HG03135 (cell line): ENCODE measurements at regions not wholly inside any gene's neighbourhood (a gene's known extent, or its start where the extent isn't known, plus 50 kb on each side); places are given as distances from the start of the nearest gene placed in this dataset.

ENCODE experiments used
- ATAC-seq: cut with Tn5 transposase; IDR thresholded peaks from one replicate; pipeline ENCODE4 v1.9.1; 2021; ENCODE audit warnings: mild to moderate bottlenecking, moderate library complexity; ENCODE audit not compliant: unreplicated experiment

DNA sequence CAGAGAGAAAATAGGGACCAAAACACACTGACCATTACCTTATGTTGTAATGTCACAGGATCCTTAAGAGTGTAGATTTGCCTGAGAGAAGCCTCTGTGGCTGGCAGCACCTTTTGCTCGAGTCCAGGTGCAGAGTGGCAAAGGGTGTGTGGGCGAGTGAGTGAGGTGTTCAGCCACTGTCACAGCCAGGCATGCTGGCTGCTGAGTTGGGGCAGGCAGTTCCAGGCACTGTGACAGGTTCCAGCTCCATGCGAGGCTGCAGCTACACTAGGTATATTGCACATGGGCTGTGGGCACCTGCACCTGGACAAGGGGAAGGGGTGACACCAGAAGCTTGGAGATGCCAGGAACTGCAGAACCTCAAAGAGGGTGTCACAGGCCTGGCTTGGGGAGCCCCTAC, 1370.4 kb upstream of the PRMT6 start:
- no peak for ATAC-seq

DNA sequence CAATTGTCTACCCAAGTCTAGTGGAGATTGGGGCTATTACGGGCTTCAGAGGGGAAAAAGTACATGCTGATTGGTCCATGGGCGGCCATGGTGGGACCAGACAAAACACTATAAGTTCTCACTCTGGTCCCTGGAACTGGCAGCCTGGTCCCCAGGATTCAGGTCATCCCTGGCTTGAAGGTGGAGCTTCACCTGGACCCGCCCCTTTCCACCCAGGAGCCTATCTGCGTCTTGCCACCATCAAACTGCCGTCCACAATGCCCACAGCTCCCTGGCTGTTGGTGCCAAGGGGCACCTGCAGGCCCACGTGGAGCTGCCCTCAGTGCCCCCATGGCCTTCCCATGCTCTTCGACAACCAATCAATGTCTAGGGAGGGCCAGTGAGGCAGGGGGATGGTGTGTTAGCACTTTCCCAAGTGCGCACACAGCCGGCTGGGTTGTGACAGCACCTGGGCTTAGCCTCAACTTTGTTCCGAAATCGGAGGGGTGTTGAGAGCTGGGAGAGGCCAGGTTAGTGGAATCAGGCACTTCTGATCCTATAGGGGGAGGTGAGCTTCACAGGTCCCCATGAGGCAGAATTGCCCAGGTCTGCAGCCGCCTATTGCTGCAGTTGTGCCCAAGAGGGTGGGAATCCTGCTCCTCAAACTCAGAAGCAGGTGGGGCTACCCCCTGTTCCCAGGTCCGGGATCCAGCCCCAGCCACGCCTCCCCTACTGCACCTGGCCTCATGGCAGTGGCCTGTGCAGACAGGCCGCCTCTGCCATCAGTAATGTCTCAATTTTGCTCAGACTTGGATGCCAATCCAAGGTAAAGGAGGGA, 1369.4 kb upstream of the PRMT6 start:
- ATAC-seq = no peak

DNA sequence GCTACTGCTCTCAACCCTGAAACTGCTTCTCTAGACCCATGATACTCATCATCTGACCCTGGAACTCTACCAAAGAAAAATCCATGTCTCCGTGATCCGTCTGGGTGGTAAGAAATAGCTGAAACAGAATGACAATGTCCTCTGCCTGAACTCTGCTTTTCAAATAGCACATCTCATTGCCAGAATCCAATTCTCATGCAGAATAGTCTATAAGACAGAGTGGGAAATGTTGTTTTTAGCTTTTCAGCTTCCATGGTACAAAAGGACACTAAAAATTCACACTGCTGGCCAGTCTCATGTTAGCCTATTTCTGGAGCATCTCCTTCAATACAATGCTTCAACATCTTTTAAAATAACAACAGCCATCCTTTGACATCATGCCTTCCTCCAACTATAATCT, 1355.8 kb upstream of the PRMT6 start:
- no peak for ATAC-seq

DNA sequence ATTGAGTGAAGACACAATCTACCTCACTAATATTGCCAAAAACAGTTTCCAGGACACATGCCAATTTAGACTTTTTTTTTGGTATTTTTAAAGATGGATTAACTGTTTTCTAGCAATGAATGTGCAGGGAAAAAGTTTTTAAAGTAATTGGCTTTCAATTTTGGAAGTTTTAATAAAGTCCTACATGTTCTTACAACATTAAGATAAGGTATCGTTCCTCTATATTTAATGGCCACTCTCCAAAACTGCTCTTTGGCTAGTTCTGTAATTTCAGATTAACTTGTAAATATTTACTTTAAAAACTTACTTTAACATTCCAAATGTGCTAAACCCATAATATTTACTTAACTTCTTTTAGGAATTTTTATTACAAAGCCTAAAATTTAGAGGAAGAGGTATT, 1332.2 kb upstream of the PRMT6 start:
- ATAC-seq = no peak

DNA sequence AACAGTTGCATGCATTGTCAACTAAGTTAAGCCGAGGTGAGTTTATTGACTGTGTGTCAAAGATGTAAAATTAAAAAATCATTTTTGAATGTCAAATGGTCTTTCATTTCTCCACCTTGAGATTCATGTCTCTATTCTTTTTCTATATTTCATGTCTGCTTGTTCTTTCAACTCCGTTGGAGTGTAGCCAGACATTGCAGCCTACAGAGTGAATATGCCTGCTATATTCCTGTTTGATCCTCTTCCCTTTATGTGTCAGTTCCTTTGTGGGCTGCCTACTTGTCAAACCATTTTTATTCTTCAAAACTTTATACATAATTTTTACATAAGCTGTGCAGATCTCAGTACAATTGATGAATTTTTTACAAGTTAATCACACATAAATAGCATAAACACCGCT, 1325.8 kb upstream of the PRMT6 start:
- no peak for ATAC-seq

DNA sequence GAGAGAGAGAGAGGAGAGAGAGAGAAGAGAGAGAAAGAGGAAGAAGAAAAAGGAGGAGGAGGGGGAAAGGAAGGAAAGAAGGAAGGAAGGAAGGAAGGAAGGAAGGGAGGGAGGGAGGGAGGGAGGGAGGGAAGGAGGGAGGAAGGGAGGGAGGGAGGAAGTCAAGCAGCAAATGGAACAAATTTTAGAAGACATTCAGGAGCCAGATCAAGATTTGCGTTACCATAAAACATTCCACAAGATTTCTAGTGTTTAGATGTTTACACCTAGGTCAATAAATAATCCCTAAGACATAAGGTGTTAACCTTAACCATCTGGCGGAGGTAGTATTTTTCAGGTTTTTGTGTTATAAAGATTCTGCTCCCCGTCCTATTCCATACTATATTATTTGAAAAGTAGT, 1320.1 kb upstream of the PRMT6 start:
- no peak for ATAC-seq

DNA sequence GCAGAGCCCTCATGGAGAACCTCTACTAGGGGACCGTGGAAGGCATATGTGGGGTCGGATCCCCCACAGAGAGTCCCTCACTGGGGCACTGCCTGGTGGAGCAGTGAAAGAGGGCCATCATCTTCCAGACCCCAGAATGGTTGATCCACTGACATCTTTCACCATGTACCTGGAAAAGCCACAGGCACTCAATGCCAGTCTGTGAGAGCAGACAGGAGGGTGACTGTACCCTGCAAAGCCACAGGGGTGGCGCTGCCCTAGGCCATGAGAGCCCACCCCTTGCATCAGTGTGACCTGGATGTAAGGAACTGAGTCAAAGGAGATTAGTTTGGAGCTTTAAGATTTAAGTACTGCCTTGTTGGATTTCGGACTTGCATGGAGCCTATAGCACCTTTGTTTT, 1276.7 kb upstream of the PRMT6 start:
- ATAC-seq = no peak

DNA sequence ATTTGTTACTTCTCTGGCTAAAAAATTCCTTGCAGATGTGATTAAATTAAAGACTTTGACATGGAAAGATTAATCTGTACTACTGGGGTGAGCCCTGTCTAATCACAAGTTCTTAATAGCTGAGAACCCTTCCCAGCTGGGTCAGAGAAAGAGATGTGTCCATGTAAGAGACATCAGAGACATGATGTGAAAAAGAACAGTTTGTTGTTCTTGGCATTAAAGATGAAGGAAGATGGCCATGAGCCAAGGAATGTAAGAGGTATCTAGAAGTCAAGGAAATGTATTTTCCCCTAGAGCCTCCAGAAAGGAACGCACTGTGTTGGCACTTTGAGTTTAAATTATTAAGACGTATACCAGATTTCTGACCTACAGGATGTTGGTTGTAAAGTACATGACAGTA, 1271.5 kb upstream of the PRMT6 start:
- ATAC-seq = no peak

DNA sequence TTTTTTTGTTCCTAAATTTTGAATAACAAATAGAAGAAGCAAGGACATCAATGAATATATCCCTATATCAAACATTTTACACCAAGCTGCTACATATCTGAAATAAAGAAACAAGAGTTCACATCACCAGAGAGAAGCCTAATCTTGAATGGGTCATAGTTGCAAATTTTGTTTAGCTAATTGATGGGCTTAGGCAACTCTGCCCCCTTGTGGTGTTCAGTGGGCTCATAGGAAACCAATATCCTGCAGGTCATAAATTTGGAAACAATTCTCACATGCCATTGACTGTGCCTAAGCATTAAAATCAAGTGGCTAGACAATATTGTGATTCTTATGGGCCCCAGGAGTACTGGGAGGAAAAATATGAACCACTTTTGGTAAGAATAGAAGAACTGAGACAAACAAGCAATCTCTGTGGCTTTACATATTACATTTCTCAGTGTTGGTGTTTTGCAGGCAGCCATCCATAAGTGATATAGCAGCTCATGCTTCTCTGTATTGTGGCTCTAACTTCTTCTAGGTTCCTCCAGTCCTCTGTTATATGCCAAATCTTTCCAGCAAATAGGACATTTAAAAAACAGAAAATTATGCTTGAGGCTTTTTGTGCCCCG, 1262.8 kb upstream of the PRMT6 start:
- ATAC-seq = no peak

DNA sequence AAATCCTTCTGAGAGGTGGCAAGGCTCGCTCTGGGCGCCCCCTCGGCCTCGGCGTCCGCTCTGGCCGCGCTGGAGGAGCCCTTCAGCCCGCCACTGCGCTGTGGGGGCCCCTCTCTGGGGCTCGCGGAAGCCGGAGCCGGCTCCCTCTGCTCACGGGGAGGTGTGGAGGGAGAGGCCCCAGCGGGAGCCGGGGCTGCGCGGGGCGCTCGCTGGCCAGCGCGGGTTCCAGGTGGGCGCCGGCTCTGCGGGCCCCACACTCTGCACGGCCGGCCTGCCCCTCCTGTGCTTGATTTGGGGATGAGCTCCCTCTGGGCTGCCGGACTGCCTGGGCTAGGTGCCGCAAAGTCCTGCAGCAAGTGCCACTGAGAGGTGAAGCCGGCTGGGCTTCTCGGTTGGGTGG, 1260.7 kb upstream of the PRMT6 start:
- ATAC-seq = no peak

DNA sequence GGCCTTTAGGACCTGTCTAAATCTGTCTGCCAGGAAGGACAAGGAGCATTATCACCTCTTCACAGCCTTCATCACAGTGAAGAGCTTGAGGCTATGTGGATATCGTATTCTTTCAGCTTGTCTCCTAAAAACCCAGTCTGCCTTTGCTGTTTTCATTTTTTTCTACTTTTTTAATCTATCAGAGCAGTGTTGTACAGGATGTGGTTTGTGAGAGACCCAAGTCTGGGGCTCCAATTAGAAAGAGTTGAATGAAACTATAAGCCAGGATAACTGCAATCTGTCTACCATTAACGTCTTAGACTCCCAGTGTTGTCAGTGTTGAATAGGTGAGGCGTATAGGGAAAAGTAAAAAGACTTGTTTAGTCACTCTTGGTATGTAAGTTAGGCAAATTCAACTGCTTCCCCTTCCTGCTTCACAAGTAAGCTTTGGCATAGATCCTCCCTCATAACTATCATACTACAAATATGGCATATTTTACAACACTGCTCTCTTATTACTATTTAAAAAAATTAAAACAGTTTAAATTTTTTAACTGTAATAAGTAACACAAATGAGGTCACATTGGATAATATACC, 1225.8 kb upstream of the PRMT6 start:
- ATAC-seq = no peak

DNA sequence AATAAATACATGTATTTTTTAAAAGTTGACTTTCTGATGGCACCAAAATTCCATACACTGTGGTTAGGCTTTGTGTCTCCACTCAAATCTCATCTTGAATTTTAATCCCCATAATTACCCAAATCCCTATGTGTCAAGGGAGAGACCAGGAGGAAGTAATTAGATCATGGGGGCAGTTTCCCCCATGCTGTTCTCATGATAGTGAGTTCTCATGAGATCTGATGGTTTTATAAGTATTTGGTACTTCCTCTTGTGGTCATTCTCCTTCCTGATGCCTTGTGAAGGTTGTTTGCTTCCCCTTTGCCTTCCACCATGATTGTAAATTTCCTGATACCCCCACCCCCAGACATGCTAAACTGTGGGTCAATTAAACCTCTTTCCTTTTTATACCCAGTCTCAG, 1218.4 kb upstream of the PRMT6 start:
- no peak for ATAC-seq

DNA sequence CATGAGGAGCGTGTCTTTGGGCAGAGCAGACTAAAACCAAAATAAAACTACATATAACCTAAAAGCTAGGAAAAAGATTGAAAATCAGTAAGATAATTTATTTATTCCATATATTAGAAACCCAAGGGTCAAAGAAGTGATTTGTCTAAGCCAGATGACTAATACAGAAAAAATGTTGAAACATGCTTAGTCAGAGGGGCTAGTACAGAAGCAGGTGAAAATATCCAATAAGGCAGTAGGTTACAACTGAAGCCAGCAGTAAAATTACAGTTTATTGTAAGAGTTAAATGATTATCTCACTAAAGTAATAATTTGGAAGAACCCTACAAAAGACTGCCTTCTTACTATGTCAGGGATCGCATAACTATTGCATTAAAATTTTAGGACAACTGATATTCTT, 1190.9 kb upstream of the PRMT6 start:
- no peak for ATAC-seq

DNA sequence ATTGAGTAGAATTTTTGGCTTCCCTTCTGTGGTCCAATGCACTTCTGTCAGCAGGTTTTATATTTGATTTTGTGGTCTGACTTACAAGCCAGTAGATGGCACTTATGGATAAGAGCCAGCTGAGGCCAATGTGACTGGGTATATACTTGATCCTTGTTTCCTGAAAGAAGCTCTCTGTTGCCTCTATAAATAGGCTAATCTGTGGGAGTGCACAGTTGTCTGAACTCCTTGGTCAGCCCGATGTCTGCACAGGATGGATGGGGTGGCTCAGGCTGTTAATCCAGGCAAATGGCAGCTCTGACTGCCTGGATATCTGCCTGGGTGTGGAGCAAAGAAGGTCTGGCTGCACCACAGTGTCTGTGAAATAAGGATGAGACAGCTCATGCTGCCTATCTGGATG, 1183.7 kb upstream of the PRMT6 start:
- ATAC-seq = no peak

DNA sequence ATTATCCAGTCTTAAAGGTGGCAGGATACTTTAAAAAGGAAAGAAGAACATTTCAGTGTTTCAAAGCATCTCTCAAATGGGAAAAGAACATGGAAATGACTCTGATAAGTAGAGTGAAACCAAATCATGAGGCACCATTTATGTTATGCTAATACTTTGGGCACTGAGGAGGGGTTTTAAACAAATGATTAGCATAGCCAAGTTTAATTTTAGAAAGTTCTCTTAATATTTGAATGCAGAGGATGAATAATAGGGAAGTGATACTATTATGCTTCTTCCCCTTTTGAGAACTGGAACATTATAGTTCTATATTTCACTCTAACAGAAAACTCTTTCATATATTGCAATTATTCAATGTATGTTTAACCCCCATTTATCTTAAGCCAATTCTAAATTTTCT, 1181.9 kb upstream of the PRMT6 start:
- ATAC-seq = peak; percentile 70

DNA sequence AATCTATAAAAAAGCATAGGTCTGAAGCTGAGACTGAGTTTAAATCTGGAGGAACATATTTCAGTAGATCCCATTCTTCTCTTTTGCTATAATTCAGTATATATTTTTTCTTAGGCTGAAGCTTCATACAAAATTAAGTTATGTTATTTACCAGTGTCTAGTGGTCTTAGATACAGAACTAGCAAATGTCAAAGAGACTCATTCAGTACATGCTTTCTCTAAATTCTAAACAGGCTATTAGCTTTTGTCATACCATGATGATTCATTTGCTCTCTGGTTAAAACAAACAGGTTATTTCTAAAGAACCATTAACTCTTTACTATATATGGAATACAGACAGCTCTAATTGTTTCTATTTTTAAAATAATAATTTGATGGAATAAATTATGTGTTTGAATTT, 1170.2 kb upstream of the PRMT6 start:
- ATAC-seq = no peak

DNA sequence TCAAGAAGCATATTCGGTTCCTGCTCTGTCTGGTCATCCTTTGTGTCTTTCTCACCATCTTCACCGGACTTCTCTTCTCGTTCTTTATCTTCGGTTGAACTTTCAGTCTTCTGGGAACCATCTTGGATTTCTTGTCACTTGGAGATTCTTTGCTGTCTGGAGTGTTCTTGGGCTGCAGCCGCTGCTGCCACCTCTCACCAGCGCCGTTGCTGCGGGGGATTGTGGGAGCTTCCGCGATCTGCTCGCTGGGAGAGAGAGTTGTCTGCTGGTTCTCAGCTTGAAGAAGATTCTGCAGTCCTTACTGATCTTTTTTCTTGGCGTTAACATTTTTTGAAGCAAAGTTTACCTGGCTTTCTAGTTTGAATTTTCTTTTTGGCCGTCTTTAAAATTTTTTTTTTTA, 1165.2 kb upstream of the PRMT6 start:
- ATAC-seq = no peak

DNA sequence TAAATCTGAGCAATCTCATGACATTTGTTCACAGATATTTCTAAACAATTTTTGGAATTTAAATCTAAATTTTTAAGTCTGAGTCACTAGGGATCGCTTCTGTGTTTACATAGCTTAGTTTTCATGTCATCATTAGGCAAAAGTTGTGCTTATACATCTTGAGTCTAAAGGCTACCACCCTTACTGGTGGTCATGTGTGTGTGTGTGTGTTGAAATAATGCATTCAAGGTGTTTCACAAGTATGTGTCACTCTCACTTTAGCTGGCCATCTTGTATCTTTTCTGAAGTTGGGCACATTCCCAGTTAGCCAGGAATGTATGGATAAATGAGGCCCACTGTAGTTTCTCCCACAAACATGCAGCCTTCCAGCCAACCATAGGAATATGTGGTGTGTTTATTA, 1162.5 kb upstream of the PRMT6 start:
- ATAC-seq = no peak

DNA sequence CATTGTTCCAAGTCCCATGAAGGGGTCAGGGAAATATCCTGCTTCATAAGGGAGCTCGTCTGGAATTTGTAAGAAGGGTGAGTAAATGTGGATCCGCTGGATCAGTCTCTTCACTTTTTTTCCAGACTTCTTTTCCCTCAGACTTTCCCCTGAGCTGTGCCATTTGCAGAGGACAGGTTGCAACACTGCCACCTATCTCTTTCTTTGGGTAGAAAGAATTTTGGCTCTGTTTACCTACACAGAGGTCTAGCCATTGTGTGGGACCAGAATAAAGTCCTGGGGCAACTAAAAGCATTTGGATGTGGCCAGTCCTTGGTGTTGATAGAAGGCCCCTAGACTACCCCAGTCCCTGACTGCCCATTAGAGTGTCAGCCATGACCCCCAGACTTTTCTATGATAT, 1146.7 kb upstream of the PRMT6 start:
- no peak for ATAC-seq

DNA sequence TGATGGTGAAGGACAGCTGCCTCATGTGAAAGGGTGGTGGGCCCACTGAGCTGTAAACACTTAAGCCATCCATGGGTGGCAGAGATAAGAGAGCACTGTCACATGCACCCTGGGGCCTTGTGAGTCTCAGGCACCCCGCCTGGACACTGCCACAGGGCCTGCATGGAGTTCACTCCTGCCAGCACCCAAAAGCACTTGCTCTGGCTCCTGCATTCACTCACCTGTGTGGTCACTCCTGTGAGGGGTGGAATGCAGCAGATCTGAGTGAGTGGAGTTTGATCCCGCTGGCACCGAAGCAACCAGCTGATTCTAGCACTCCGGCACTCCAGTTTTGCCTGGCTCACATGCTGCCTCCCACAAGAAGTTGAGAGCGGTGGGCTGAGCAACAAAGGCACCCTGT, 1142.1 kb upstream of the PRMT6 start:
- no peak for ATAC-seq

DNA sequence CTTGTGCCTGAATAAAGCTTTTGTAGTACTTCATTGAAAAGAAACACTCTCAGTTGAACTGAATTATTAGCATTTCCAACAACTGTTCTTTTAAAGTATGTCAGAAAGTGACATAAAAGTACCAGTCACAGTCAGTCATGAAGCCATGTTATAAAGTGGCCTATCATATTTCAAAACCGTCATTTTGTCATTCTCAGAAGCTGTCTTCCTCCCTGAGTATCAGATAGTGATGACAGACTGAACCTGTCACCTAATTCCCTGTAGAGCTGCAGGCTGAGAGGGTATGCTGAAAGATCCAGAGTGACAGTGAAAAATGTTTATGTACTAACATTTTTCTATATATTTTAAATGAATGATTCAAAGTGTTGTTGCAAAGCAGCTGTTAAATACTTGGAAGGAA, 1121.7 kb upstream of the PRMT6 start:
- no peak for ATAC-seq

DNA sequence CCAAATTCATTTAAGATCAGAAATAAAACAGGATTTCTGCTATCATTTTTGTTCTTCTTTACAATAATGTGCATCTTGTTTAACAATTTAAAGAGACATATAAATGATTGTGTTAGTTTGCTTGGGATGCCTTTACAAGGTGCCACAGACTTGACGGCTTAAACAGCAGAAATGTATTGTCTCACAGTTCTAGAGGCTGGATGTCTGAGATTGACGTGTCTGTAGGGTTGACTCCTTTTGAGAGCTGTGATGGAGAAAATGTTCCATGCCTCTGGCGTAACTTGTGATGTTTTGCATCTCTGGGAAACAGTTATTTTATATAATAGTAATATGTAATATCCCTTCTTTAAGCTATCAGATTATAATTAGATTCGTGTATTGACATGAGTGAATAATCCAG, 1091.6 kb upstream of the PRMT6 start:
- ATAC-seq = no peak

DNA sequence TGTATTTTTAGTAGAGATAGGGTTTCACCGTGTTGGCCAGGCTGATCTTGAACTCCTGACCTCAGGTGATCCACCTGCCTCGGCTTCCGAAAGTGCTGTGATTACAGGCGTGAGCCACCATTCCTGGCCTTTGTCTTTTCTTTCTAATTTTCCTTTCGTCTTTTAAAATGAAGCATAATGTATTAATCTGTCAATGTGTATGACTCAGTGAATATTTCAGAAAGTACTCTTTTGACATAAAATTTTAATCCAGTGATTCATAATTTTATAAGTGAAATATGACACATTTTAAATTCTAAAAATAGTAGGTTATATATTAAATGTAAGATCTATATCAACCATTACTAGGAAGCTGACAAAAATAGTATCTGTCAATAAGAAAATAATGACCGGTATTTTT, 1059.0 kb upstream of the PRMT6 start:
- no peak for ATAC-seq
